ENCODE measurements at regions not wholly inside any gene's neighbourhood (a gene's known extent, or its start where the extent isn't known, plus 50 kb on each side); places are given as distances from the start of the nearest gene placed in this dataset.
"Not testable (repeated sequence)": the region's sequence is repeated elsewhere in the genome, so short reads cannot be mapped to it uniquely, and the experiment has no call there.

GRCh38 chr17:6930749-6931148 lies 65.1 kb upstream of the ALOX12 start:
- no peak for DNase-seq (ENCODE audit: low spot score)
- H3K27ac Mint-ChIP-seq: no peak overlapping the region
- no peak overlapping the region for H3K4me3 Mint-ChIP-seq
- TF ChIP-seq IRF2 (CRISPR knock-in tag; IDR thresholded peaks at IDR 0.05; ENCODE audit: borderline replicate concordance, low read depth) (no peak), RELA (CRISPR knock-in tag; IDR thresholded peaks at IDR 0.05; ENCODE audit: borderline replicate concordance) (no peak), ZNF425 (CRISPR knock-in tag; conservative IDR thresholded peaks at IDR 0.05) (no peak), ARID4B (CRISPR knock-in tag; IDR thresholded peaks at IDR 0.05; ENCODE audit: borderline replicate concordance) (no peak), KAT7 (CRISPR knock-in tag; IDR thresholded peaks at IDR 0.05; ENCODE audit: borderline replicate concordance) (no peak), ZNF263 (CRISPR knock-in tag; IDR thresholded peaks at IDR 0.05; ENCODE audit: low read depth) (no peak), SOX15 (CRISPR knock-in tag; IDR thresholded peaks at IDR 0.05) (no peak), CREB1 (CRISPR knock-in tag; IDR thresholded peaks at IDR 0.05) (no peak), PRRX2 (CRISPR knock-in tag; IDR thresholded peaks at IDR 0.05) (no peak), USF2 (CRISPR knock-in tag; IDR thresholded peaks at IDR 0.05) (no peak), NFE2L1 (CRISPR knock-in tag; IDR thresholded peaks at IDR 0.05) (no peak), ZNF317 (CRISPR knock-in tag; IDR thresholded peaks at IDR 0.05; ENCODE audit: borderline replicate concordance, low read depth) (no peak), ATF2 (CRISPR knock-in tag; IDR thresholded peaks at IDR 0.05; ENCODE audit: borderline replicate concordance, low read depth) (no peak), ESRRA (CRISPR knock-in tag; IDR thresholded peaks at IDR 0.05; ENCODE audit: borderline replicate concordance) (no peak), EMX1 (CRISPR knock-in tag; IDR thresholded peaks at IDR 0.05) (no peak), STAT6 (CRISPR knock-in tag; conservative IDR thresholded peaks at IDR 0.05; ENCODE audit: low read depth) (no peak), ATF6 (CRISPR knock-in tag; IDR thresholded peaks at IDR 0.05) (no peak), SP1 (CRISPR knock-in tag; conservative IDR thresholded peaks at IDR 0.05) (no peak), FOXP4 (CRISPR knock-in tag; IDR thresholded peaks at IDR 0.05) (no peak)
- H3K27me3 Mint-ChIP-seq (ENCODE audit: low read depth): peaks cover 37% of the 10 kb centered on the region
- H3K36me3 Mint-ChIP-seq: peaks cover 8% of the 10 kb centered on the region
- ATAC-seq: no peak
- peaks cover 33% of the 10 kb centered on the region for H3K9me3 Mint-ChIP-seq
- no peaks in the 10 kb centered on the region for H3K4me1 Mint-ChIP-seq
- CTCF ChIA-PET: interaction anchor here (1.3 kb wide), 1 partner anchor 88 kb away, joined by 3 read pairs; no protein-coding TSS in a partner anchor
- POLR2A ChIA-PET: no interaction called here

- peaks cover 31% of the 10 kb centered on the region for H3K9me3 Mint-ChIP-seq
- CTCF ChIA-PET; DNase-seq (ENCODE audit: low spot score); H3K4me1 Mint-ChIP-seq; POLR2A ChIA-PET; H3K27ac Mint-ChIP-seq; ATAC-seq; H3K4me3 Mint-ChIP-seq; H3K36me3 Mint-ChIP-seq: not testable (repeated sequence)
- peaks cover 16% of the 10 kb centered on the region for H3K27me3 Mint-ChIP-seq (ENCODE audit: low read depth)
Observed at GRCh38 chr17:6934544-6934943, 61.3 kb upstream of the ALOX12 start.
